ENCODE measurements at regions not wholly inside any gene's neighbourhood (a gene's known extent, or its start where the extent isn't known, plus 50 kb on each side); places are given as distances from the start of the nearest gene placed in this dataset.
"Not testable (repeated sequence)": the region's sequence is repeated elsewhere in the genome, so short reads cannot be mapped to it uniquely, and the experiment has no call there.

GRCh38 chr12:111152561-111152960 lies 216.3 kb downstream of the PHETA1 start:
- DNase-seq (ENCODE audit: low read depth): no peak

GRCh38 chr12:111150921-111151840 lies 217.7 kb downstream of the PHETA1 start:
- no peak for DNase-seq (ENCODE audit: low read depth)

GRCh38 chr12:111150360-111150759 lies 218.5 kb downstream of the PHETA1 start:
- no peak for DNase-seq (ENCODE audit: low read depth)

- DNase-seq (ENCODE audit: low read depth): no peak
Observed at GRCh38 chr12:111149299-111149698, 219.6 kb downstream of the PHETA1 start.

GRCh38 chr12:111148005-111148404 lies 220.9 kb downstream of the PHETA1 start:
- no peak for DNase-seq (ENCODE audit: low read depth)

- no peak for DNase-seq (ENCODE audit: low read depth)
Observed at GRCh38 chr12:111143271-111143670, 222.9 kb upstream of the MYL2 start.

- DNase-seq (ENCODE audit: low read depth): no peak
Observed at GRCh38 chr12:111141205-111141604, 220.8 kb upstream of the MYL2 start.

- no peak for DNase-seq (ENCODE audit: low read depth)
Observed at GRCh38 chr12:111138016-111138415, 217.6 kb upstream of the MYL2 start.

GRCh38 chr12:111135293-111135832 lies 215.0 kb upstream of the MYL2 start:
- no peak for DNase-seq (ENCODE audit: low read depth)

- no peak for DNase-seq (ENCODE audit: low read depth)
Observed at GRCh38 chr12:111130336-111130735, 210.0 kb upstream of the MYL2 start.

- no peak for DNase-seq (ENCODE audit: low read depth)
Observed at GRCh38 chr12:111129149-111129767, 208.9 kb upstream of the MYL2 start.

GRCh38 chr12:111126331-111126730 lies 206.0 kb upstream of the MYL2 start:
- DNase-seq (ENCODE audit: low read depth): no peak

GRCh38 chr12:111124183-111124582 lies 203.8 kb upstream of the MYL2 start:
- DNase-seq (ENCODE audit: low read depth): no peak

GRCh38 chr12:111123390-111123789 lies 203.0 kb upstream of the MYL2 start:
- DNase-seq (ENCODE audit: low read depth): no peak

GRCh38 chr12:111122458-111122878 lies 202.1 kb upstream of the MYL2 start:
- no peak for DNase-seq (ENCODE audit: low read depth)

GRCh38 chr12:111121840-111122239 lies 201.5 kb upstream of the MYL2 start:
- no peak for DNase-seq (ENCODE audit: low read depth)

GRCh38 chr12:111120578-111120977 lies 200.2 kb upstream of the MYL2 start:
- no peak for DNase-seq (ENCODE audit: low read depth)

GRCh38 chr12:111117017-111117416 lies 196.6 kb upstream of the MYL2 start:
- no peak for DNase-seq (ENCODE audit: low read depth)

GRCh38 chr12:111113313-111113712 lies 192.9 kb upstream of the MYL2 start:
- DNase-seq (ENCODE audit: low read depth): not testable (repeated sequence)

GRCh38 chr12:111112311-111113098 lies 192.1 kb upstream of the MYL2 start:
- DNase-seq (ENCODE audit: low read depth): no peak

GRCh38 chr12:111111681-111112080 lies 191.3 kb upstream of the MYL2 start:
- no peak for DNase-seq (ENCODE audit: low read depth)

- no peak for DNase-seq (ENCODE audit: low read depth)
Observed at GRCh38 chr12:111110556-111110955, 190.2 kb upstream of the MYL2 start.

Measured in EH (cell line).